ENCODE measurements at regions not wholly inside any gene's neighbourhood (a gene's known extent, or its start where the extent isn't known, plus 50 kb on each side); places are given as distances from the start of the nearest gene placed in this dataset.

GRCh38 chr13:73514208-73514607 lies 455.4 kb downstream of the KLF5 start:
- POLR2A ChIA-PET (ENCODE audit: unreplicated experiment): no interaction called here
- BruUV-seq (replicated peaks): no TSS peak
- no peak for TF ChIP-seq EZH2 (IDR thresholded peaks at IDR 0.05; ENCODE audit: low read length, unreplicated experiment)
- no peak for TF ChIP-seq EZH2phosphoT487 (IDR thresholded peaks at IDR 0.05; ENCODE audit: borderline replicate concordance, low read length)
- TF ChIP-seq CTCF (conservative IDR thresholded peaks at IDR 0.05; ENCODE audit: low read depth, low read length): no peak

GRCh38 chr13:73513751-73514150 lies 454.9 kb downstream of the KLF5 start:
- H3K4me2 ChIP-seq (ENCODE audit: low read length): no peak overlapping the region
- H3K4me1 ChIP-seq (ENCODE audit: insufficient read depth, low read length): no peaks in the 10 kb centered on the region
- POLR2A ChIA-PET (ENCODE audit: unreplicated experiment): no interaction called here
- DNase-seq: no peak
- intact Hi-C loops (cut with micrococcal nuclease): no loop called here
- CTCF ChIA-PET: no interaction called here
- no TSS peak for BruUV-seq (replicated peaks)
- H3K27ac ChIP-seq (ENCODE audit: low read length): no peak overlapping the region
- no peak overlapping the region for H2AFZ ChIP-seq (ENCODE audit: low read length)
- H3K9ac ChIP-seq (ENCODE audit: low read length): no peak overlapping the region
- no peaks in the 10 kb centered on the region for H3K79me2 ChIP-seq (ENCODE audit: low read length)
- no peaks in the 10 kb centered on the region for H3F3A ChIP-seq (ENCODE audit: low read length, unreplicated experiment)
- H3K9me2 ChIP-seq (replicated peaks; ENCODE audit: low read length): no peaks in the 10 kb centered on the region
- no peaks in the 10 kb centered on the region for H3K36me3 ChIP-seq (ENCODE audit: low read depth, low read length)
- H3K4me3 ChIP-seq (ENCODE audit: low read length): no peak overlapping the region
- H3K9me3 ChIP-seq (ENCODE audit: low read length): no peaks in the 10 kb centered on the region
- ATAC-seq: no peak
- no peaks in the 10 kb centered on the region for H4K20me1 ChIP-seq (ENCODE audit: low read length)
- H3K27me3 ChIP-seq (ENCODE audit: low read length): no peaks in the 10 kb centered on the region
- TF ChIP-seq EZH2 (IDR thresholded peaks at IDR 0.05; ENCODE audit: low read length, unreplicated experiment) (no peak), EZH2phosphoT487 (IDR thresholded peaks at IDR 0.05; ENCODE audit: borderline replicate concordance, low read length) (no peak), CTCF (conservative IDR thresholded peaks at IDR 0.05; ENCODE audit: low read depth, low read length) (no peak)

More at GRCh38 chr13:73514208-73514607, 455.4 kb downstream of the KLF5 start:
- H3K9me2 ChIP-seq (replicated peaks; ENCODE audit: low read length): no peaks in the 10 kb centered on the region
- H3K4me1 ChIP-seq (ENCODE audit: insufficient read depth, low read length): no peaks in the 10 kb centered on the region
- no peak overlapping the region for H3K4me3 ChIP-seq (ENCODE audit: low read length)
- ATAC-seq (no peak), DNase-seq (no peak)
- H3K27ac ChIP-seq (ENCODE audit: low read length): no peak overlapping the region
- H3K79me2 ChIP-seq (ENCODE audit: low read length): no peaks in the 10 kb centered on the region
- CTCF ChIA-PET: no interaction called here
- H3K9me3 ChIP-seq (ENCODE audit: low read length): no peaks in the 10 kb centered on the region
- no peak overlapping the region for H3K9ac ChIP-seq (ENCODE audit: low read length)
- intact Hi-C loops (cut with micrococcal nuclease): no loop called here
- H3F3A ChIP-seq (ENCODE audit: low read length, unreplicated experiment): no peaks in the 10 kb centered on the region
- no peaks in the 10 kb centered on the region for H4K20me1 ChIP-seq (ENCODE audit: low read length)
- H3K4me2 ChIP-seq (ENCODE audit: low read length): no peak overlapping the region
- H3K27me3 ChIP-seq (ENCODE audit: low read length): no peaks in the 10 kb centered on the region
- no peaks in the 10 kb centered on the region for H3K36me3 ChIP-seq (ENCODE audit: low read depth, low read length)
- no peak overlapping the region for H2AFZ ChIP-seq (ENCODE audit: low read length)

- ChIA-PET POLR2A (ENCODE audit: unreplicated experiment) (no interaction called here), CTCF (no interaction called here)
- Histone ChIP-seq H3K9me3 (ENCODE audit: low read length) (no peaks in the 10 kb centered on the region), H4K20me1 (ENCODE audit: low read length) (no peaks in the 10 kb centered on the region), H3K27me3 (ENCODE audit: low read length) (no peaks in the 10 kb centered on the region), H3K9me2 (replicated peaks; ENCODE audit: low read length) (no peaks in the 10 kb centered on the region), H3K36me3 (ENCODE audit: low read depth, low read length) (no peaks in the 10 kb centered on the region), H3F3A (ENCODE audit: low read length, unreplicated experiment) (no peaks in the 10 kb centered on the region), H3K27ac (ENCODE audit: low read length) (no peak overlapping the region), H3K4me3 (ENCODE audit: low read length) (no peak overlapping the region), H3K4me1 (ENCODE audit: insufficient read depth, low read length) (no peaks in the 10 kb centered on the region), H3K9ac (ENCODE audit: low read length) (no peak overlapping the region), H3K4me2 (ENCODE audit: low read length) (no peak overlapping the region), H2AFZ (ENCODE audit: low read length) (no peak overlapping the region), H3K79me2 (ENCODE audit: low read length) (no peaks in the 10 kb centered on the region)
- no peak for ATAC-seq
- intact Hi-C loops (cut with micrococcal nuclease): no loop called here
- no TSS peak for BruUV-seq (replicated peaks)
- TF ChIP-seq CTCF (conservative IDR thresholded peaks at IDR 0.05; ENCODE audit: low read depth, low read length) (no peak), EZH2phosphoT487 (IDR thresholded peaks at IDR 0.05; ENCODE audit: borderline replicate concordance, low read length) (no peak), EZH2 (IDR thresholded peaks at IDR 0.05; ENCODE audit: low read length, unreplicated experiment) (no peak)
- no peak for DNase-seq
Measured at GRCh38 chr13:73508841-73509240, 450.0 kb downstream of the KLF5 start.

Data from PC-3 (cell line).